ENCODE measurements at regions not wholly inside any gene's neighbourhood (a gene's known extent, or its start where the extent isn't known, plus 50 kb on each side); places are given as distances from the start of the nearest gene placed in this dataset.
A peak's percentile ranks its signal among the peaks of the same experiment; 100 is the strongest.
"Not testable (repeated sequence)": the region's sequence is repeated elsewhere in the genome, so short reads cannot be mapped to it uniquely, and the experiment has no call there.

GRCh38 chr7:32680259-32681173 lies 185.2 kb downstream of the AVL9 start:
- peak; percentile 19 for DNase-seq

DNA sequence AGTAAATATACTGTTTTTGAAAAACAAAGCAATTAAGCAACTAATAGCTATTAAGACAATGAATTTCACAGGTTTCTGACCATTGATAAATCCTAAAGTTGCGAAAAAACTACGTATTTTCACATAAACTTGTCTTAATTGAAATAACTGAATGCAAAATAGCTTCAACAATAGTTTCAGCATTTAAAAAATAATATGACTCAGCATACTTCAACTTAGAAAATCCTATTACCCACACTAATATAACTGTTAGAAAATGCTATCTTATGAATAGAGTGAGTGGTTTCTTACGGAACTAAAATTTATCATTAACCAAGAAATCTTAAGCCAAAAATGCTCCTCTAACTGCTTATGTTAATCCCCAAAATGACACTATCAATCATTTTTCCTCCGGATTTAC lies 183.9 kb downstream of the AVL9 start:
- no peak for DNase-seq

DNA sequence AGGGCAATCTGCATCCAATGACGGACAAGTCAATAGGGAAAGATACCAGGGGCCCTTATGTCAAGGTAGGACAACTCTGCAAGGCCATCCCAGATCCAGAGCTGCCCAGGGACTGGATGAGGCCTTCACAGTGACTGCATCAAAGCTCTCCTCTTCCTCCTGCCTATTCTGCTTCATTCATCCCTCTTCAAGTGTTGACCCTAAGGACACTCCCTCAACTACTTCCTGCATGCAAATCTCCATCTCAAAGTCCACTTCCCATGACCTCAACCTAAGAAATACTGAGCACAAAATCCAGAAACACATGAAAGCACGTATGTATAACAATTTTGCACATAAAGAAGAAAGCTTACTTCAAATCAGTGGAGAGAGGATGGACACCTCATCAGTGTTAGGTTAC lies 182.3 kb downstream of the AVL9 start:
- DNase-seq, result no peak

GRCh38 chr7:32676249-32676941 lies 181.1 kb downstream of the AVL9 start:
- no peak for DNase-seq

- no peak for DNase-seq
These were observed 178.1 kb downstream of the AVL9 start for GRCh38 chr7:32673275-32673983.

DNA sequence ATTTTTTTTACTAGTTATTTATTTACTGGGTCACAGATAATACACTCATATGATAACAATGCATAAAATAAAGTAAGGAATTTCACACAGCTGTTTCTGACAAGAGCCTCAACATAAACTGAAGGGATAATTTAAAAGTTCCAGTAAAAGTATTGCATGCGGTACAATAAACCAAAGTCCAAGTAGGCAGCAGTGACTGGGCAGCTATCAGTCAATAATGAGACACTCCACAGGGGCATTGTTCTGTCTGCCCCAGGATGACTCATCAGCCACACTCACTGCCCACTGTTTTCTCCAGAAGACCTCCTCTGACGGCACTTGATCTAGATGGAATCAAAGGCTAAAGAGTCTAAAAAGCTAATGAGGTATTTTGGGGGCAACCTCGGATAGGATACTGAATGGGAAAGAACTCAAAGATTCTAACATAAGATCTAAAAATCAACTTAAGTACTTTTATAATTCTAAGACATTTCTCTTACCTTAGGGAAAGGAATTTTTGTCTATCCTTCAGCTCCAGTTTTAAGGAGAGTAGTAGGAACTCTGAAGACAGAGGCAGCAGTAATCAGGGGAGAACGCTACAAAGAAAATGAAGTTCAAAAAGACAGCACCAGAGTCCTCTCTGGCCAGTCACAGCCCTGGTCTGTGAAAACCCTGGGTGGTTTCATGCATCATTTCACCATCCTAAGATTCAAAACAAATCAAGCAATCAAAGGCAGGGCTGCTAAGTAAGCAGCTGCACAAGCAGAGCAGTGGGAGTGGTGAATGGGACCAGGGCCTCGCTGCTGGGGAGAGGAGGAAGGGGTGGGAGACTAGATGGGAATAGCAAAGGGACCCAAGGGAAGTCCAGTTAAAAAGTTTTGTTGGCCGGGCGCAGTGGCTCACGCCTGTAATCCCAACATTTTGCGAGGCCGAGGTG lies 175.1 kb downstream of the AVL9 start:
- DNase-seq, result no peak

DNA sequence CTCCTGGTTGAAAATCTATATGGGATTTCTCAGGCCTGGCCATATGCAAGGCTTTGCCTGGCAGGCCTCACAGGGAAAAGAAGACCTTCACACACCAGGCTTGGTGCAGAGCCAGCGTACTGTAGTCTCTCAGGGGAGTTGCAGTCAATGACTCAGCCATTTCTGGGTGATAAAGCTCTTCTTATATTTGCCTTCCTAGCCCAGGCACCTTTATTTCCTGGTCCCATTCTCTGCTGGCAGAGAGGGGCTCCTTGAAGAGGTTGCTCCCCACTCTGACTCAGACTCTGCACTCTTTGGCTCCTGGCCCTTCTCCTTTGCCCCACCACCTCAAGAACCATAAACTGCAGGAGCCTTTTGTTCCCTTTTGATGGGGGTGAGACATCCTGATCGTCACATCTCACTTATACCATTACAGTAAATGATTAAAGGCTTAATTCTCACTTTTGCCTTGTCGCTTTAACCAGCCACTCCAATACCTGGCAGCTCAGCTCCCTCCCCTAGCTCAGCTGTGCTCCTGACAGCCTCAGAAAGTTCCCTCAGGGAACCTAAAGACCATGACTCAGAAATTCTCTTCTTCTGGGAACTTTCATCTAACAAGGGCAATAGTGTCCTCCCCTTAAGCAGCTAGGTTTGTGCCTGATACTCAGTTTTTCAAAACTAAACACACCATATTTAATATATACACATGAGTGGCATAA lies 174.0 kb downstream of the AVL9 start:
- DNase-seq, result not testable (repeated sequence)

DNA sequence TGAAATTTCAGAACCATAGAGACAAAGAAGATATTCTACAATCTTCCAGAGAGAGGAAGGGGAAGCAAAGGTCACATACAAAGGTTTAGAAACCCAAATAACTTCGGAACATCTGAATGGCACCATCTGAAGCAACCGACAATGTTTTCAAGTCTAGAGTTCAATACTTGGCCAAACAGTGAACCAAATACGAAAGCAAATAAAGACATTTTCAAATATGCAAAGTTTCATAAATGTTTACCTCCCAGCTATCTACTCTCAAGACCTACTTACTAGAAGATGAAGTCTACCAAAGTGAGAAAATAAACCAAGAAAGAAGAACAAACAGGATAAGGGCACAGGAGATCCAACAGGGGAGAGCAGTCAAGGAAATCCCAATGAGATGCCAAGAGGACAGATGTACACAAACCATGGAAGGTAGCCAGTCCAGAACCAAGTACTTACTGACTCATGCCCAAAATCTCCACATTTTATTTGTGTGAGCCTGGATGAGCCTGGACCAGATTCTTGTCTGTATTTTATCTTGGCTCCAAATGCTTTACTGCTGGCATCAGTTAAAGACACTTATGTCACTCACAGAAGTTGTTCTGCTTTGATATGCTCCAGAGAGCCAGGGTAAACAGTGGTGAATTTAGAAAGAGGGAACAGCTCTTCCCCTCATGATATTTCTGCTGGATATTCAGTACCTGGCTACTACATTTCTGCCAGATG lies 173.3 kb downstream of the AVL9 start:
- DNase-seq, result not testable (repeated sequence)

GRCh38 chr7:32667586-32667985 lies 172.3 kb downstream of the AVL9 start:
- DNase-seq, result not testable (repeated sequence)

GRCh38 chr7:32663805-32664211 lies 168.5 kb downstream of the AVL9 start:
- not testable (repeated sequence) for DNase-seq

GRCh38 chr7:32662509-32662908 lies 167.2 kb downstream of the AVL9 start:
- DNase-seq, result not testable (repeated sequence)

DNA sequence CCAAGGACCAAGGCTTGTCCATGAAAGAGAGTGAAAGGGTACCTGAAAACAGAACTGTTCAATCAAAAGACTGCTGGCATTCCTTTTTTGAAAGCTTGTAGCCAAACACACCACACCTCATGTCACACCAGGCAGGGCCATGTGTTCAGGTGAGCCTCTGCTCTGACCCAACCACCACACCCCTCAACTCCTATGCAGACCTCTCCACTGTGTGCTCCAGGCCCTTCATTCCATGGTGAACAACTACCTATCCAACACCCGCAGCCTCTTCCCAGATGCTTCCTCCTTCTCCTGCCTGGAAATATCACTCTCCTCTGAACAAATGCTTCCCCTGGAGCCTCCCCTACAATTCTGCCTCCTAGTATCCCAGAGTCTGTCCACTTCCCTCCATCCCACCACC lies 166.6 kb downstream of the AVL9 start:
- no peak for DNase-seq

GRCh38 chr7:32661501-32661900 lies 166.2 kb downstream of the AVL9 start:
- no peak for DNase-seq

DNA sequence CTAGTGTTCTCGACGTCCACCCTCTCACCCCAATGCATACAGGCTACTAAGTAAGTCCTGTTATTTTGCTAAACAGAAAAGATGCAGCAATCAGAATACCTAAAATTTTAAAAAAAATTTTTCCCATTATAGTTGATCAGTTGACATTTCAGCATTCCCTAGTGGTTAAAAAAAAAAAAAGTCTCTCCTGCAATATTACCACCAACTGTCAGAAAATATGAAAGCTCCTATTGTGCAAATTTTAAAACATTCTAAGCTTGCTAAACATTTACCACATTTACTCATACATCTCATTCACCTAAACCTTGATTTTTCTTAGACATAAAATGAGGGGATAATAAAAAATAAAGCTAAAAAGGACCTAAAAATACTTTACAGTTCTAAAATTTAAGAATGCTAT lies 165.6 kb downstream of the AVL9 start:
- no peak for DNase-seq

GRCh38 chr7:32659853-32660252 lies 164.6 kb downstream of the AVL9 start:
- DNase-seq, result no peak

DNA sequence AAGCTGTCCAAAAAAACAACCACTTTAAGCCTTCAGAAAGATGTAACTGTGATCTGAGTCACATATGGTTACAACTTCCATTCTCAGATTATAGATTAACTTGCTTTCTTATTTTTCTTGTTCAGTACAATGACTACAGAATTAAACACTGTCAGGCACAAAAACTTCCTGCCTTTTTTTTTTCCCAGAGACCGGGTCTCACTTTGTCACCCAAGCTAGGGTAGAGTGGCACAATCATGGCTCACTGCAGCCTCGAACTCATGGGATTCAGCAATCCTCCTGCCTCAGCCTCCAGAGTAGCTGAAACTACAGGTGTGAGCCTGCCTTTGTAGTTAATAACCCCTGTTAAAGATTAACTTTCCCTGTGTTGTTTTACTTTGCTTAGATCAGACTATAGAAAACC lies 163.2 kb downstream of the AVL9 start:
- no peak for DNase-seq

DNA sequence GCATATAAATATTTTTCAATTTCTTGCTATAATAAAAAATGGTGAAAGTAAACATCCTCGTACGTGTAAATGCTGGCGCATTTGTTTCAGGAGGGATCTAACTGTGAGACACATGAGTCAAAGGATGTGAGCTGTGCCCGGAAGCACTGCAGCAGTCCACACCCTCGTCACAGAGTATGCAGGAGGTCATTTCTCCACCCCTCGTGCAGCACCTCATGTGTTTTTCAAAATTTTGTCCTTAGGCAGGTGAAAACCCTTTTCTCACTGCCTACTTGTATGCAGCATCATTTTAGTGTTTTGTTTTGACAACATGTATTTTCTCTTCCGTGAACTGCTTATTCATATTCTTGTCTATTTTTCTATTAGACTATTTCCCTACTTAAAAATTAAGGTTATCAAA lies 162.7 kb downstream of the AVL9 start:
- no peak for DNase-seq

DNA sequence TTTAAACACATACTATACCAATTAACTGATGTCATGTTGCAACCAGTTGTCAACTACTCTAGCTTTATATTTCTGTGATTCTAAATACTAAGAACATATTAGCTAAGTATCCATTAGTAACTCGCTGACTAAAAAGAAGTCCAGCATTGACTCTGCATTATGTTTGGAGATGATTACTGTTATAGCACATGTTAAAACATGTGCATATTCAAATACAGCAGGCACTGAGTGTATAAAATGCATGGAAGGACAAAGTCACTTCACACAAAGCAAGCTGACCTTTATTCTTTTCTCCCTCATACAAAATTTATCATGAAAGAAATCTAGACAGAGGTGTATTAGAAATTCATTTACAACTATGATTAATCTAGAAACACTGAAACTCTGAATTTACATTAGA lies 159.3 kb downstream of the AVL9 start:
- not testable (repeated sequence) for DNase-seq

- DNase-seq, result not testable (repeated sequence)
These were observed 155.1 kb downstream of the AVL9 start for GRCh38 chr7:32650356-32650755.

DNA sequence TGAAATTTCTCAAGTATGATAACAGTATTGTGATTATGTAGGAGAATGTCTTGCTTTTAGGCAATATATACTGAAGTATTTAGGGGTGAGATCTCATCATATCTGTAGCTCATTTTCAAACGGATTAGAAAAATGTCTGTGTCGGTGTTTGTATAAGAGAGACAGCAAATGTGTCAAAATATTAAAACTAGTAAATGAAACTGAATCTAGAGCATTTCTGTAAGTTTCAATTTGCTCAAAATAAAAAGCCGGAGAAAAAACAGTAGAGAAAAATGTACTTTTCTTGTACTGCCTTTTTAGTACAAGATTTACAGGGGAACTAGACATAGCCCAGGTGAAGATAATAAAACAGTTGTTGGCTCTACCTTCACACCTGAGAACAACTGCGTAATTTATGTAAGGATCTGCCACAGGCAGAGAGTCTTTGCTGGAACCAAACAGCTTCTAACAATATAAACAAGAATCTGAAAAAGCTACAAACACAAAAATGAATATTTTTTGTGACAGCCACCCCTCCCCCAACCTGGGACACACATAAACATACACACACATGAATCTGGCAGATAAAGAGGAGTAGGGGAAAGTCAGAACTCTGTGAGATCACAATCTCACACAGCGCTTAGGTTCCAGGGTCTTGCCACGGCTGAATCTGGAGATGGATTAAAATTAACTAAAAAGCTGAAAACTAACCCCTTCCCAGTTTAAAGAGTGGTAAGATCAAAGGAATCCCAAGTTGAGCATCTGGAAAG lies 153.3 kb downstream of the AVL9 start:
- no peak for DNase-seq

Measured in NCI-H1048 (cell line).